ENCODE measurements at regions not wholly inside any gene's neighbourhood (a gene's known extent, or its start where the extent isn't known, plus 50 kb on each side); places are given as distances from the start of the nearest gene placed in this dataset.
"Not testable (repeated sequence)": the region's sequence is repeated elsewhere in the genome, so short reads cannot be mapped to it uniquely, and the experiment has no call there.

DNA sequence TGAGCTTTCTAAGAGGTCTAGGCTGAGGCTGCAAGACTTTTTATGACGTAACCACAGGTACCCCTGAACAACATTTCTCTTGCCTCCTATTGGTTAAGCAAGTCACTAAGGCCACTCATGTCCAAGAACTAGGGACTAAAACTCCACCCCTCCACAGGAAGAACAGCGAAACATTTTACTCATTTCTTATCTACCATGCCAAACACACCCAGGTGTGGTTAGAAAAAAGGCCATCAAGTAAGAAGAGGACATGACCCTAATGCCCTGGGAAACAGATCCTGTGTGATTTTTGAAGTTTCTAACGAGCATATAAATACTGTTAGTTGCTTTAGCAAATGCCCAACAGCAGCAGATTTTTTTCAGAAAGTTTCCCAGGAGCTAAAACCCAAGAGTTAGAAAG lies 282.4 kb upstream of the DYNLRB2 start:
- DNase-seq (ENCODE audit: low spot score): no peak

DNA sequence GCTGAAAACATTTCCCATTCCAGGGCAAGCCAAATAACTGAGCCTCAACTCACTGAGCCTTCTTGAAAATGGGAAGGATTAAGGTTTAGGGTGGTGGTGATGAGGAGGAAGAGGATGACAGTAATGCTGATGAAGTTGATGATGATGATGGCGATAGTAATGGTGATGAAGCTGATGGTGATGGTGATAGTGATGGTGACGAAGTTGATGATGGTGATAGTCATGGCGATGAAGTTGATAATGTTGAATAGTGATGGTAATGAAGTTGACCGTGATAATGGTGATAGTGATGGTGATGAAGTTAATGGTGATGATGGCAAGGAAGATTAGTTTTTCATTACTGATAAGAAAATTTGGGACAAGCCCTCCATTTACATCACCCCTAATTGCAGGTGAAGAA lies 285.8 kb upstream of the DYNLRB2 start:
- DNase-seq (ENCODE audit: low spot score): no peak

DNA sequence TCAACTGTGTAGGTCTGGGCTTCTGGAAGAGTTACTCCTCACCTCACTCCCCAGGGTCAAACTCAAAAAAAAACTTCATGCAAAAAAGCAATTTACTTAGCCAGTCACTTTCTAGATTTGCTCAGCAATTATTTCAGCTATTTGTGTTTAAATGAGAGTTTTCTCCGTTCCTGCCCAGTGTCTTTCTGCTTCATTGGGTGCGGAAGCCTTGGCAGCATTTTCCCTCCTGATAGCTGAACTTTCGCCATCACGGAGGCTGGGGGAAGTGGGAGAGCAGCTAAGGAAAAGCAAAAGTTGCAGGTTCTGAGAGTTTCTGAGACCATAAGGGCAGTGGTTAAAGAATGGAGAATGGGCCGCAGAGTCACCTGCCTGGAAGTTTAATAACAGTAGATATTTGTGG lies 287.1 kb upstream of the DYNLRB2 start:
- DNase-seq (ENCODE audit: low spot score): no peak

DNA sequence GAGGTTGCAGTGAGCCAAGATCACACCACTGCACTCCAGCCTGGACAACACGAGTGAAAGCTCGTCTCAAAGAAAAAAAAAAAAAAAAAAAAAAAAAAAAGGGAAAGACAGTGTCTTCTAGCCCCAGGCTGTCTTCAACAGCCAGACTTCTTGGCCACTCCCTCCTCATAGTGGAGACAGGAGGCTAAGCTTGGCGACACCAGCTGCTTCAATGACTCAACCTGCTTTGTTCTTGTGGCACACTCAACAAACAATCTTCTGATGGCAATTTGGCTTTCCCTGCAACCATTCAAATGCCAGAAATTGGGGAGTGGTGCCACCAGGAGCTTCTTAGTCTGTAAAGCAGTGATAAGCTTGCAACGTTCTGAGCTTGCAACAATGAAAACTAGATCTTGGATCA lies 290.4 kb upstream of the DYNLRB2 start:
- DNase-seq (ENCODE audit: low spot score): no peak

DNA sequence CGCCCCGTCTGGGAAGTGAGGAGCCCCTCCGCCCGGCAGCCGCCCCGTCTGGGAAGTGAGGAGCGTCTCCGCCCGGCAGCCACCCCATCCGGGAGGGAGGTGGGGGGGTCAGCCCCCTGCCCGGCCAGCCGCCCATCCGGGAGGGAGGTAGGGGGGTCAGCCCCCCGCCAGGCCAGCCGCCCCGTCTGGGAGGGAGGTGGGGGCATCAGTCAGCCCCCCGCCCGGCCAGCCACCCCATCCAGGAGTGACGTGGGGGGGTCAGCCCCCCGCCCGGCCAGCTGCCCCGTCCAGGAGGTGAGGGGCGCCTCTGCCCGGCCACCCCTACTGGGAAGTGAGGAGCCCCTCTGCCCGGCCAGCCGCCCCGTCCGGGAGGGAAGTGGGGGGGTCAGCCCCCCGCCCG lies 297.5 kb upstream of the DYNLRB2 start:
- DNase-seq (ENCODE audit: low spot score): not testable (repeated sequence)

DNA sequence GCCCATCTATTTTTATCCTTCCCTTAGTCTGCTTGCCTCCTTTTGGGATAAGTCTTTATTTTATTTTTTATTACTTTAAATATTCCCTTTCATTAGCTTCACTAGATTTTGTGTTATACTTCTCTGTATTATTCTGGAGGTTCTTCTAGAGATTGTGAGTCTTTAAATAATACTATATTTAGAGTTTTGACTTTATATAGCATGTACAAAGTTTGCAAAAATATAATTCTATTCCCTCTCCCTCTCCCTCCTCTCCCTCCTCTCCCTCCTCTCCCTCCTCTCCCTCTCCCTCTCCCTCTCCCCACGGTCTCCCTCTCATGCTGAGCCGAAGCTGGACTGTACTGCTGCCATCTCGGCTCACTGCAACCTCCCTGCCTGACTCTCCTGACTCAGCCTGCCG lies 298.5 kb upstream of the DYNLRB2 start:
- DNase-seq (ENCODE audit: low spot score): not testable (repeated sequence)

DNA sequence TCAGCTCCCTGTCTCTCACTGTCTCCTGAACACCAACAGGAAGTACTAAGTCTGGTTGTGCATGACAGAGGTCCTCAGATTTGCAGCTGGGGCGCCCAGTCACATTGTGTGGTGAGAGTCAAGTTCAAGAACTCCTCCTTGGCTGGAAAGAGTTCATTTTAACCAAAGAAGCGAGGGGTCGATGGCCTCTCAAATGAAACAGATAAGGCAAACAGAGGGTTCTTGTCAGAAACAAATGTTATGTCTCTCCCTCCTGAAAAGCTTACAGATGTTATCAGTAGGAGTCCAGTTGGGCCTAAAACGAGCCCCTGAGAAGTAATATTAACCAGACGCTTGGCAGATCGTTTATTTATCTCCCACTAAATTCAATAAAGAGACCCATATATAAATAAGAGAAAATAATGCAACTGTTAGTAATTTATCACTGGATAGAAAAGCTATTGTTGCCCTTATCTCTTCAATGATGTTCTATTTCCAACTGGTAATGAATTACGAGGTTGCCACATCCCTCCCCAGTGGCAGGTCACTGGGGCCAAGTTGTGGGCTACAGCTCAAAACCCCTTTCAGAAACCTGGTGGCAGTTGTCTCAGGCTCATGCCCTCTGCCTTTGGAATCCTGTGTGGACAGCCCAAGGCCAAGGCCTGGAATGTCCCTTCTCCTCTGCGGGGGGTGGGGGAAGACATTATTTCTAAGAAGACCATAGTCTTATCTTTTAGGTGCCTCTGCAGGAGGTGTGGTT lies 307.5 kb upstream of the DYNLRB2 start:
- no peak for DNase-seq (ENCODE audit: low spot score)

DNA sequence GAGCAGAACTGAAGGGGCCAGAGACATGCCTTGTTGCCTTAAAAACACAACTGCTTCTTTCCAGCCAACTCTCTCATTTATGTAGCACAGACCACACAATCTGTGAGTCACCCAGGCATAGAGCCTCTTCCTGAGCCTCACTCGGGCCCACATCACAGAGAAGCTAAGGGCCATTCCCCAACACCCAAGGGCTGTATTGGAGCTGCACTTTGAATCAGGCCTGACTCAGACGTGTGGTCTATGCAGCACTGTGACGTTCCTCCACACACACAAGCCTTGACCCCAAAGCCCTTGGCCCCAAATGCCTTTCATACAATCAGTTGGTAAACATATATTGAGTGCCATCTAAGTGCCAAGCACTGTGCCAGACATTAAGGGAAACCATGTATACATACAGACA lies 308.9 kb upstream of the DYNLRB2 start:
- no peak for DNase-seq (ENCODE audit: low spot score)

DNA sequence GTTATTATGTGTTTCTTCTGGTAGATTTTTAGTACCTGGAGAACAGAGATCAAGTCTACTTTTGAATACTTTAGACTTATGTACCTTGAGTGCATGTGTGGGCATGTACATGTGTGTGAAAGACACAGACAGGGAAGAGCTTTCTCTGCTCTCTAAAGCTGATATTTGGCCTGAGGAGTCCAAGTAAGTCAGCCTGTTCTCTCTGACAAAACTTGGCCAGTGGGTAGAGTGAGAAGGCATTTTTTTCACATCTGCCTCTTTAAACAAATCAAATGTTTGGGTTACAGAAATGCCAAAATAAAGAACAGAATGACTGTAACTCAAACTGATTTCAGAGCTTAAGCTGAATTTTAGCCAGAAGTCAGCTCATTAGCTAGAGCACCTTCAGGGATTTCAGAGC lies 309.7 kb upstream of the DYNLRB2 start:
- DNase-seq (ENCODE audit: low spot score): no peak

DNA sequence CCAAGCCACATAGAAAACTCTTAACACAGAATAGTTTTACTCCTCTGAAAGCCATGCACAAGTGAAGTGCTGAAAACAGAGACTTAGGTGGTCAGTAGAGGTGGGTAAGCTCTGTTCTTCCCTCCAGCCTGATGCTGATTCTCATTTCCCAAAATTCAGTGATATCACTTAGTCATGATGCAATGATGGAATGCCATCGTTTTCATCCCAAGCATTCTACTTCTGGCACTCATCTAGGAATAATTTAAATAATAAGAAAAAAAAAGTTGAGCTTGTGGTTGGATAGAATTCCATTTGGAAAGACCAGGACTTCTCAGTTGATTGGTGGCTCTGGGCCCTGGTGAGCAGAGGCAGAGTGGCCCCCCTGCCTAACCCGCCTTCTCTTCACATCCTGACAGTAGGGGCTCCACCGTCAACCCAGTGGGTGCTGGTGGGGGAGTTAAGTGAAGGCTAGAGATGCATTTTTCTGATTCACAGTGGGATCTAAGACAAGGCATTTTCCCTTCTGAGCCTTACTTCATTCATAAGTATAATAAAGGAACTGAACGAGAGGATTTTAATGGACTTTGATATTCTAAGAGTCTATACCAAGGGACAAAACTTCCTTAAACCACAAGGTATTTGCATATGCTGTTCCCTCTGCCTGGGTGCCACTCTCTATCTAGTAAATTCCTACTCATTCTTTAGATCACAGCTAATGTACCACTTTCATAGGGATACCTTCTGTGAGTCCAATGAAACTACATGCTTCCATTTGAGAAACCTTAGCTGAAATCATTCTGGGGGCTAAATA lies 310.3 kb upstream of the DYNLRB2 start:
- no peak for DNase-seq (ENCODE audit: low spot score)

DNA sequence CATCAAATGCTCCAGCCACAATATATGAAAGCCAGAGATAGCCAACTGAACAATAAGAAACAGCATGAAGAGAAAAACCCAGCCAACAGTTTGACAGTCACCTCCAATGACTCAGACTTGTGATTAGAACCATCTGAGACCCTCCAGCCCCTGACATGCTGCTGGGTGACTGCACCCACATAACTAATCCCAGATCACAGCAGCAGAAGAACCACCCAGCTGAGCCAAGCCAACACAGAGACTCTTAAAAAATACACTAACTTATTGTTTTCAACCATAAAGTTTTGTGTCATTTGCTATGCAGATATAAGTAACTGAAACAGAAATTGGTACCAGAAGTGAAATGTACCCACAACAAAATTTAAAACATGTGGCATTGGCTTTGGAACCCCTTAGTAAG lies 314.3 kb upstream of the DYNLRB2 start:
- no peak for DNase-seq (ENCODE audit: low spot score)

DNA sequence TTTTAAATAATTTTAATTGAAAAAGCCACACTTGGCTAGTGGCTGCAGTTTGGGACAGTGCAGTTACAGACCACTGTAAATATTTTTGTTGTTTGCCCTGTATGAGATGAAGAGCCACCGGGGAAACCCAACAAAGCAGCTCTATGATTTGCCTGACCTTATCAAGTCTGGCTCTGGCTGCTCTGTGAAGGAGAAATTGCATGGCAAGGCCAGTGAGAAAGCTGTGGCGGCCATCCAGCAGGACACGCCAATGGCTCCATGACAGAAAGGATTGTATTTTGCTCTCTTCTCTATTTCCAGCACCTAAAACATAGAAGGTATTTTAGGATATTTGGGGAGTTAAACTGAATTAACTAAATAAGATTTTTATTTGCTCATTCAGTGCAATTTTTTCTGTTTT lies 330.0 kb upstream of the DYNLRB2 start:
- no peak for DNase-seq (ENCODE audit: low spot score)

DNA sequence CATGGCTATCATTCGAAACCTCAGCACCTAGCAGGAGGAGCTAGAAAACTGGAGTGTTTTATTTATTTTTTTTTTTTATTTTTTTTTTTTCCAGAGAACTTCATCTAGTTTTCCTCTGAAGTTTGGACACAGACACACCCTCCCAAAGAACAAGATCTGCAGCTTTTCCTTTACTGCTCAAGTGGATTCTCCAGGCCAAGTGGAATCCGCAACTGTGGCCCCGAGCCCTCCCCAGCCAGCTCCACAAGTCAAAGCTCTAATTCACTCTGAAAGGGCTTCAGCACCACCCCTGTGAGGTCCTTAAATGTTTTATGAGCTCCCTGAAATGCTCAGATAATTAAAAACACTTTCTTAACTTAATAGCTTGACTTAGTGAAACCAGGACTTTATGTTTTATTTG lies 332.1 kb upstream of the DYNLRB2 start:
- no peak for DNase-seq (ENCODE audit: low spot score)

DNA sequence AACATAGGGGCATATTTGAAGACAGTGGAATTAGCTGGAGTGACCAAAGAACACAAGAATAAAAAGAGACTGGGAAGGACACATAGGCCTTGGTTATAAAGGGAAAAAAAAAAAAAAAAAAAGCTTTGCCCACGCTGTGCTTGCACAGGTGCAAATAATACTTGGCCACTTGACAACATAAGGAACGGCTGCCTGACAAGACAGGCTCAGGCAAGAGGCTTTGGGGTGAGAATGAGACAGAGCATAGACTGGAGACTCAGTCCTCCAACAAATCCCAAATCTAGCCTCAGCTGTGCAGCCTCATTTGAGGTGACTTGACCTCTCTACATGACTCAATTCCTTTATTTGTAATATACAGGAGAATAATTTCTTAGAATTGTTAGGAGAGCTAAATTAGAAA lies 332.8 kb upstream of the DYNLRB2 start:
- no peak for DNase-seq (ENCODE audit: low spot score)

DNA sequence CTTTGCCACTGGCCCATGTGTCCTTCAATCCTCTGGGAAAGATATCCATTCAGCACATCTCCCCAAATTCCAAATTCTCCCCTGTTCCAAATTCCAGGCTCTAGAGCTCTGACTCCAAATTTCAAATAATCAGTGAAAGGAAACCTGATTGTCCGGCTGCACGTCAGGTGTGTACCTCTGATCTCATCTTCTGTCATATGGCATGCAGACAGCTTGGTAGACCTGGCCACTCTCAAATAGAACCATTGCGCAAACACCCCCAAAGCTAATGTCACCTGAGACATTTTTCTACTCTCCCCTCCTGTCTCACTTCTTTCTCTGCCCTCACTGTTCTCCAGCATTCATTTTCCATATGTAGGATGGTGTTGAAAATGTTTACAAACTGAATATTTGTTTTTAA lies 337.0 kb upstream of the DYNLRB2 start:
- no peak for DNase-seq (ENCODE audit: low spot score)

DNA sequence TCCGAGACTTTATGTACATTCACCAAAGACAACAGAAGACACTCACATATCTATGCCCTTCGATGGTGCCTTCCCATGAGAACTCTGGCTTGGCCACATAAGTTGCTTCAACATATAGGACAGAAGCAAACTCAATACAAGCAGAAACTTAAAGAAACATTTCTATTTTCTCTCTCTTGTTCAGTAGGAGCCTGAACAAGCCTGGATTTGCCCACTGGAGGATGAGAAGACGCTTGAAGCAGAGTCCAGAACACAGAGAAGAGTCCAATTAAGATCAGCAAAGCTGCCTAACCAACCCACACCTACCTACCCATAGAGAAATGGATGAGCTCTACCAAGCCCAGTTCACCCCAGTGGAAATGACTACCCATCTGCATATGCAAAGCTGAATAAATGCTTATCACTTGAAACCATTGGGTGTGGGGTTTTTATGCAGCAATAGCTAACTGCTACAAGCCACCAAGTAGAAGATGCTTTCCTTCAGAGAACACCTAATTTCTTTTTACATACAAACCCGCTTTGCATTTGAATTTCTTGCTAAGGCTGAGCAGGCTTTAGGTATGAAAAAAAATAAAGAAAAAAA lies 337.9 kb upstream of the DYNLRB2 start:
- no peak for DNase-seq (ENCODE audit: low spot score)

DNA sequence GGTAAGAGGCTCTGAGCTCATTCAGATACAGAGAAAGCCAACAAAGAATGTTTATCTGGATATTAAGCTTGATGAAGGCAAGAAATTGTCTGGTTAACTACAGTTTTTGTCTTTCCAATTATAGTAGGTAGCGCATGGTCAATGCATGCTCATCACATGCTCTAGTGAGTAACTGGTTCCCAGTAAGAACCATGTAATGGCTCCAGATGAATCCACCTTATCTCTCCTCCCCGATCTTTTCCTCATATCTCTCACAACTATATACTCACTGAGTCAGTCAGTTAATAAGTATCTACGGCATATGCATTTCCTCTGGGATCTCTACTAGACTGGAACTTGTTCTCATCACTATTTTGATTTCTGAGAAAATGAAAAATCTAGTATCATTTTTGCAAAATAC lies 340.7 kb upstream of the DYNLRB2 start:
- DNase-seq (ENCODE audit: low spot score): no peak

DNA sequence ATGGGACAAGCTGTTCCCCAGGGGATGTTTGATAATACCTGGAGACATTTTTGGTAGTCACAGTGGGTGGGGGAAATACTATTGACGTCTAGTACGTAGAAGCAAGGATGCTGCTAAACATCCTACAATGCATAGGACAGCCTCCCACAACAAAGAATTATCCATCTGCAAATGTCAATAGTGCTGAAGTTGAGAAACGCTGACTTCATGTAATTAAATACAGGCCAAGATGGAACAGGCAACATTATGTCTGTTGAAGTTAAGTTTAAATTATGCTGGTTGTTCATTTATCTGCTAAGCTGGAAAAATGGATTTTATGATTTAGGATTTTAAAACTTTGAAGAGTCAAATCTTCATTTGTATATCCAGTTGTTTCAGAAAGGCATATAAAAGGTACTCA lies 341.2 kb upstream of the DYNLRB2 start:
- no peak for DNase-seq (ENCODE audit: low spot score)

DNA sequence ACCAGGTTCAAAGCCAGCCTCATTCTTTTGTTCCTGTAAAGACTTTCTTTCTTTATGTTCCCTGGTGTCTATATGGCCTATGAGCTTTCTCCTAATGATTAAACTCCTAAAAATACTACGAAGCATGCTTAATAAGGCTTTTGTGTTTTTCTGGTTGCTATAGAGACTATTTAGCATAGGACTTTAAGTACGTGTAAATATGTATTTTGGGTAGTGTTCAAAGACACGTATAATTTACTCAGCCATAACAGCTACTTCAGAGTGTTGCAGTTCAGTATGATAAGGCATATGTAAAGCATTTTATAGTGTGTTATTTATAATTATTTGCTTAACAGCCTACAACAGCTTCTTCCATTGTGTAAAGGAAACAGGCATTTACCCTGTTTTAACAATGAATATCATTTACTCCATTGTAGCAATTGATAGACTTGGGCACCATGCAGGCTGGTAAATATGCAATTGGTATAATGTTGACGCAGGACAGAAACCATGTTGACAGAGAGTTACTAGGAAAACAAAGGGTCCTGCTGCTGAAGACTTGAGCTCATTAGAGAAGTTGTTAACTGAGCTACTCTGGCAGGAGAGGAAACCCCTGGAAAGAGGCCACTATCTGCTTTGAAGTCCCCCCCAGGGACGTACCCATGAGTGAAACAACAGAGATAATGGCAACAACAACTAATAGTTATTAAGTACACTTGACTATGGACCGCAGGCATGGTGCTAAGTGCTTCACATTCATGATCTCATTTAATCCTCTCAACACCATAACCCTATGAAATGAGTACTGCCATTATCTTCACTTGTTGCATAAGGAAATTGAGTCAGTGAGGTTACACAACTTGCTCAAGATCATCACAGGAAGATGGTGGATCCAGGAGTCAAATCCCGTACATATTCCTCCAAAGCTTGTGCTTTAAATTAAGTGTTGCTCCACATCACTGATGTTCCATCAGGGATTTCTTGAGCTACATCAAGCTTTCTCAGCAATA lies 342.2 kb upstream of the DYNLRB2 start:
- no peak for DNase-seq (ENCODE audit: low spot score)

DNA sequence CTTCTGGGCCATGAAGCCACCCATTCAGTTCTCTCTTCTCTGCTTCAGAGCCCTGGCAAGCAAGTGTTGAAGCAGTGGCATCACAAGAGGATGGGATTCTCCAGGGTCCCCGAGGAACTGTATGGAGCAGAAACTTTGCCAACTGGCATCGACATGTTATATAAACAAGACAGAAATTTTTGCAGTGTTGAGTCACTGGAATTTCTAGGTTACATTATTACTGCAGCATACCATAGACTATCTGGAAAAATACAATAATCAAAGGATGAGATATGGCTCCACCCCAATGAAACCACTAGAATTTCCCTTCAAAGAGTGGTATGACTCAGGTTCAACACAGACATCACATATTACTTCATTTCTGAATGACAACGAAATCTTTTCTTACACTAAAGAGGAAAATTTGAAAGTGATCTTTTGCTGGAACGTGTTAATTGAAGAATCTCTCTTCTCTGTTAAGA lies 343.0 kb upstream of the DYNLRB2 start:
- DNase-seq (ENCODE audit: low spot score): no peak

DNA sequence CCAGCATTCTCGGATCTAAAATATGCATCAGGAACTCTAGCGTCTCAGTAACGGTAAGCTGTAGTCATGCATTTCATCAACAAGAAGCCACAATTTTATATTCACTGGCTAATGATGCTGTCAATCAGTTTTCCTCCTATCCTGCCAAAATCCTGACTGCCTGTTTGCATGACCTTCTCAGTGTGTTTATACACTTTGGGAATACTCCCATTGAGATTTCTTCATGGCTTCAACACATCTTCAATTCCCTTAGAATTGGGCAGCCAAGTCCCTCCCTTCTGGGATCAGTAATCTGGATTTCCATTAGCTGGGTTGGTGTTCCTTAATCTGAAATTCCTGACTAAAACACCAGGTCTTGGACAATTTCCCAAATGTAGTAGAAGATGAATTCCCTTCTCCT lies 348.9 kb upstream of the DYNLRB2 start:
- no peak for DNase-seq (ENCODE audit: low spot score)

All from ureter (tissue), 1 donor.